ENCODE measurements at regions not wholly inside any gene's neighbourhood (a gene's known extent, or its start where the extent isn't known, plus 50 kb on each side); places are given as distances from the start of the nearest gene placed in this dataset.

DNA sequence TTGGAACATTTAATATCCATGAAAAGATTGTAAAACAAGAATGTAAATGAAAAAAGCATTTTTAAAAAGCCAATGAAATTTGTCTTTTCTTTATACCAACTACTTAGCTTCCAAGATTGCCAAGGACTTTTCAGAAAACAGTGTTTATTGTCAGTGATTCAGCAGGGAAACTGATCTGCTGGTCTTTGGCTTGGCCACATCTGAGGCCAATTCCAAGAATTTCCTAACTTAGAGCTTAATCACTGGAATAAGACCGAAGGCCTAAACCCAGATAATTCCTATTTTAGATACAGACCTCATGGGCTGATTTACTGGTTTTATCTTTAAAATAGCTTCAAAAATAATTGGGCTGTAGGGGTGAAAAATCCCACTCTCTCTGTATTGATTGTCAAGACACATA lies 260.5 kb upstream of the RORA start:
- H3K4me1 ChIP-seq (ENCODE audit: control insufficient read depth, extremely low read depth, insufficient read depth, low read length): no peaks in the 10 kb centered on the region
- FAIRE-seq: no peak
- intact Hi-C loops (cut with micrococcal nuclease): no loop called here
- no TSS peak for BruUV-seq (replicated peaks)
- H3K4me2 ChIP-seq (ENCODE audit: insufficient read depth, low read length): no peak overlapping the region
- POLR2A ChIA-PET: no interaction called here
- no peaks in the 10 kb centered on the region for H4K20me1 ChIP-seq (replicated peaks; ENCODE audit: control insufficient read depth, extremely low read depth, insufficient read depth, low read length)
- no peaks in the 10 kb centered on the region for H3K36me3 ChIP-seq (ENCODE audit: control insufficient read depth in 2 of 2, extremely low read depth in 1 of 2, insufficient read depth in 2 of 2, low read length in 2 of 2)
- H2AFZ ChIP-seq (ENCODE audit: low read depth, low read length): no peak overlapping the region
- H3K9ac ChIP-seq (replicated peaks; ENCODE audit: extremely low read depth, insufficient read depth, low read length): no peak overlapping the region
- no peak for DNase-seq (ENCODE audit: low read depth, low spot score)
- H3K27me3 ChIP-seq (ENCODE audit: control insufficient read depth in 2 of 2, insufficient read depth in 2 of 2, low read length in 2 of 2): no peaks in the 10 kb centered on the region
- no peak for TF ChIP-seq JUN (IDR thresholded peaks at IDR 0.05; ENCODE audit: borderline replicate concordance, insufficient read depth, insufficient read length, low read depth)
- no peak for TF ChIP-seq MYC (IDR thresholded peaks at IDR 0.05; ENCODE audit: low read depth, low read length)
- no peak for TF ChIP-seq EZH2 (IDR thresholded peaks at IDR 0.05; ENCODE audit: borderline replicate concordance, low read depth, low read length, severe bottlenecking)
- TF ChIP-seq CTCF (IDR thresholded peaks at IDR 0.05; ENCODE audit: extremely low read depth in 1 of 2, insufficient read depth in 1 of 2, low read depth in 1 of 2, low read length in 2 of 2): no peak
- no peak for TF ChIP-seq POLR2AphosphoS5 (IDR thresholded peaks at IDR 0.05; ENCODE audit: insufficient read depth, low read depth, low read length)
- TF ChIP-seq, protein P1, sequence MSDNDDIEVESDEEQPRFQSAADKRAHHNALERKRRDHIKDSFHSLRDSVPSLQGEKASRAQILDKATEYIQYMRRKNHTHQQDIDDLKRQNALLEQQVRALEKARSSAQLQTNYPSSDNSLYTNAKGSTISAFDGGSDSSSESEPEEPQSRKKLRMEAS (IDR thresholded peaks at IDR 0.05; ENCODE audit: insufficient read depth, insufficient read length): no peak
- H3K27ac ChIP-seq (ENCODE audit: insufficient read depth, low read depth, low read length): no peak overlapping the region
- H3K9me3 ChIP-seq (replicated peaks; ENCODE audit: control insufficient read depth, insufficient read depth, low read length): no peaks in the 10 kb centered on the region
- dilution Hi-C loops (cut with MboI; ENCODE audit: extremely low pct_ligation_motif_present, low sequenced_read_pairs): no loop called here
- CTCF ChIA-PET: no interaction called here
- no peaks in the 10 kb centered on the region for H3K9me1 ChIP-seq (replicated peaks; ENCODE audit: control insufficient read depth, extremely low read depth, insufficient read depth, low read length)
- no peak overlapping the region for H3K4me3 ChIP-seq (replicated peaks in 1 of 3; ENCODE audit: insufficient read depth in 1 of 3, low read depth in 1 of 3, low read length in 3 of 3)
- H3K79me2 ChIP-seq (ENCODE audit: control insufficient read depth, insufficient read depth, low read length): no peaks in the 10 kb centered on the region

DNA sequence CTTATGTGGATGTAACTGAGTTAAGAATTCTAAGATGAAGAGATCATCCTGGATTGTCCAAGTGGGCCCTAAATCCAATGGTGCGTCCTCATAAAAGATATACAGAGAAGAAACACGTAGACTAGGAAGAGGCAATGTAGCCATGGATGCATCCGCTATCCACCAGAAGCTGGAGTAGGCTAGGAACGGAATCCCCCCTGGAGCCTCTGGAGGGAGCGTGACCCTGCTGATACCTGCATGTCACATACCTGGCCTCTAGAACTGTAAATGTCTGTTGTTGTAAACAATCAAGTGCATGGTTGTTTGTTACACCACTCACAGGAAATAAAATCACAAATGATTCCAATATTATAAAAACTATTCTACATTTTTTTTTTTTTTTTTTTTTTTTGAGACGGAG lies 254.5 kb upstream of the RORA start:
- H3K4me2 ChIP-seq (ENCODE audit: insufficient read depth, low read length): no peak overlapping the region
- no peak overlapping the region for H3K27ac ChIP-seq (ENCODE audit: insufficient read depth, low read depth, low read length)
- H3K4me3 ChIP-seq (replicated peaks in 1 of 3; ENCODE audit: insufficient read depth in 1 of 3, low read depth in 1 of 3, low read length in 3 of 3): no peak overlapping the region
- H3K9me1 ChIP-seq (replicated peaks; ENCODE audit: control insufficient read depth, extremely low read depth, insufficient read depth, low read length): no peaks in the 10 kb centered on the region
- no peak overlapping the region for H2AFZ ChIP-seq (ENCODE audit: low read depth, low read length)
- H3K4me1 ChIP-seq (ENCODE audit: control insufficient read depth, extremely low read depth, insufficient read depth, low read length): no peaks in the 10 kb centered on the region
- H3K36me3 ChIP-seq (ENCODE audit: control insufficient read depth in 2 of 2, extremely low read depth in 1 of 2, insufficient read depth in 2 of 2, low read length in 2 of 2): no peaks in the 10 kb centered on the region
- ChIA-PET POLR2A (no interaction called here), CTCF (no interaction called here)
- peaks cover 0 to 7% of the 10 kb centered on the region in 2 experiments for H3K27me3 ChIP-seq (ENCODE audit: control insufficient read depth in 2 of 2, insufficient read depth in 2 of 2, low read length in 2 of 2)
- no TSS peak for BruUV-seq (replicated peaks)
- H3K9me3 ChIP-seq (replicated peaks; ENCODE audit: control insufficient read depth, insufficient read depth, low read length): no peaks in the 10 kb centered on the region
- dilution Hi-C loops (cut with MboI; ENCODE audit: extremely low pct_ligation_motif_present, low sequenced_read_pairs) (no loop called here), intact Hi-C loops (cut with micrococcal nuclease) (no loop called here)
- FAIRE-seq: no peak
- H3K9ac ChIP-seq (replicated peaks; ENCODE audit: extremely low read depth, insufficient read depth, low read length): no peak overlapping the region
- no peaks in the 10 kb centered on the region for H4K20me1 ChIP-seq (replicated peaks; ENCODE audit: control insufficient read depth, extremely low read depth, insufficient read depth, low read length)
- no peak for DNase-seq (ENCODE audit: low read depth, low spot score)
- H3K79me2 ChIP-seq (ENCODE audit: control insufficient read depth, insufficient read depth, low read length): no peaks in the 10 kb centered on the region
- TF ChIP-seq POLR2AphosphoS5 (IDR thresholded peaks at IDR 0.05; ENCODE audit: insufficient read depth, low read depth, low read length) (no peak), MYC (IDR thresholded peaks at IDR 0.05; ENCODE audit: low read depth, low read length) (no peak), FOS (IDR thresholded peaks at IDR 0.05; ENCODE audit: borderline replicate concordance, insufficient read depth, low read length) (no peak), POLR2A (IDR thresholded peaks at IDR 0.05; ENCODE audit: low read depth, low read length) (no peak), EZH2 (IDR thresholded peaks at IDR 0.05; ENCODE audit: borderline replicate concordance, low read depth, low read length, severe bottlenecking) (no peak)
